GM19467 (cell line): ENCODE measurements at regions not wholly inside any gene's neighbourhood (a gene's known extent, or its start where the extent isn't known, plus 50 kb on each side); places are given as distances from the start of the nearest gene placed in this dataset.

Source experiments
- ATAC-seq: cut with Tn5 transposase; IDR thresholded peaks from one replicate; pipeline ENCODE4 v1.9.1; 2021; ENCODE audit warnings: mild to moderate bottlenecking, moderate library complexity; ENCODE audit not compliant: unreplicated experiment

GRCh38 chr22:48396785-48397530 lies 1430.7 kb downstream of the BRD1 start:
- ATAC-seq, result no peak

GRCh38 chr22:48396091-48396784 lies 1431.4 kb downstream of the BRD1 start:
- ATAC-seq, result no peak

- ATAC-seq, result no peak
Observed at GRCh38 chr22:48395201-48395600, 1432.5 kb downstream of the BRD1 start.

- no peak for ATAC-seq
Observed at GRCh38 chr22:48394787-48395186, 1432.9 kb downstream of the BRD1 start.

DNA sequence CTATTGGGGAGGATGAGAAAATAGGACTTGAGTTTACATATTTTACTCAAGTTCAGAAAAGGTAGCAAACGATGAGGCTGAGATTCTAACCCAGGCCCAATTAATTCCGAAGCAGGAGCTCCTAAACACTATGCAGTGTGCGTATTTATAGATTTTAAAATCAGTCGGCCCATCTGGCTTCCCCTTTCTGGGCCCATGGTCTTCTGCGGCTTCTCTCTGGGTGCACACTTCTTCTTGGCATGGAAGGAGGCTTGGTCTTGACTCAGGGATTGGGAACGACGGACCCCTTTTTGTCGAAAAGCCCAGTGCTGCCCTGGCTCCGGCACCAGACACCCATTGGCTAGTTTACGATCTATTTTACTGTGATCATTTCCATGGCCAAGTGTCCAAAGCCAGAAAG lies 1433.8 kb downstream of the BRD1 start:
- ATAC-seq, result no peak

DNA sequence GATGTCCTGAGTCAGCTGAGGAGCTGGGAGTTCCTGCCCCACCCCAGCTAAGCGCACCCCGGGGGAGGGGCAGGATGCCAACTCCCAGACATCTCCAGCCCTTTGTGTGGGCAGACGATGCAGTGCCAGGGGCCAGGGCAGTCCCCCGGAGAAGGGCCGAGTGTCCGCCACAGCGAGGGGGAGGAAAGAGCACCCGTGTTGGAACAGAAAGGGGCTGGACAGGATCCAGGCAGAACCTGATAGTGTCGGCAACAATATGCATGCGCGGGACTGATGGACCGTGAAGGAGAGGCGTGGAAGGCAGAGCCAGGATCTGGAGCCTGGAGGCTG lies 1434.7 kb downstream of the BRD1 start:
- no peak for ATAC-seq

GRCh38 chr22:48391820-48392219 lies 1435.9 kb downstream of the BRD1 start:
- no peak for ATAC-seq

DNA sequence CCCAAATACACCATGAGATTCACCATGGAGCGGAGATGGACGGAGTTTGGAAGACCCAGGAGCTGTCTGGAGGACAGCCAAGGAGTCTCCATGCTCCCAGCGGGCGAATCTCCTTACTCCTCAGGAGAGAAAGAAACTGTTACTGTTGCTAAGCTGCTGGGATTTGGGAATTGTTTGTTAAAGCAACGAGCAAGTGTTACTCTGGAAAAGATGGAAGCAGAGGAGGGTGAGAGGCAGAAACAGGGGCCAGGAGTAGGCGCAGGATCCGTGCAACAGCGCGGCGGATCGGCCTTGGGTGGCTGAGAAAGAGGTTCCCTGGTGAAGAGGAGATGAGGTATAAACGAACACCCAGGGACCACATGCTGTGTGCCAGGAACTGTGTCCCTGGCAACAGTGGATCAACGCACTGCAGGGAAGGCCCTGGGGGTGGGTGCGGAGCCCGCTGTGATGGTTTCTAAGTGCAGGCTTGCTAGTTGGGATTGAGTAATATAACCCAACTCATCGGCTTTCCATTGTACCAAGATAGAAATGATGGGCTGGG lies 1436.4 kb downstream of the BRD1 start:
- ATAC-seq, result no peak

GRCh38 chr22:48389916-48390315 lies 1437.8 kb downstream of the BRD1 start:
- no peak for ATAC-seq

DNA sequence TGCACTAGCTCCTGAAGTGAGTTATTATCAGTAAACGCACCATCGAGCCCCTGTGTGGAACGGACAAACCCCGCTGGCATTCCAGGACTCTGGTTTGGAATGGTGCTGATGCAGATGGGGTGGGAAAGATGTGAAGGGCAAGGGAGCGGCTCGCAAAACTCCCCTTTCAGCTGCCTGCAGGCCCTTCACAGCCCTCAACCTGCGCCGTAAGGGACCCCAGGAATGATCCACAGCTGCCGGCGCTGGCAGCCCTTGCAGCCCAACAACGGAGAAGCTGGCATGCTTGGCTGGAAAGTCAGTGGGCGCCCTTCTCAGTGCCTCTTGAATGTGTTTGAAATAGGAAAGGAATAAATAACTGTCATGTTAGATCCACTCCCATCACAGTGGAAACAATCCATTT lies 1445.5 kb downstream of the BRD1 start:
- no peak for ATAC-seq

DNA sequence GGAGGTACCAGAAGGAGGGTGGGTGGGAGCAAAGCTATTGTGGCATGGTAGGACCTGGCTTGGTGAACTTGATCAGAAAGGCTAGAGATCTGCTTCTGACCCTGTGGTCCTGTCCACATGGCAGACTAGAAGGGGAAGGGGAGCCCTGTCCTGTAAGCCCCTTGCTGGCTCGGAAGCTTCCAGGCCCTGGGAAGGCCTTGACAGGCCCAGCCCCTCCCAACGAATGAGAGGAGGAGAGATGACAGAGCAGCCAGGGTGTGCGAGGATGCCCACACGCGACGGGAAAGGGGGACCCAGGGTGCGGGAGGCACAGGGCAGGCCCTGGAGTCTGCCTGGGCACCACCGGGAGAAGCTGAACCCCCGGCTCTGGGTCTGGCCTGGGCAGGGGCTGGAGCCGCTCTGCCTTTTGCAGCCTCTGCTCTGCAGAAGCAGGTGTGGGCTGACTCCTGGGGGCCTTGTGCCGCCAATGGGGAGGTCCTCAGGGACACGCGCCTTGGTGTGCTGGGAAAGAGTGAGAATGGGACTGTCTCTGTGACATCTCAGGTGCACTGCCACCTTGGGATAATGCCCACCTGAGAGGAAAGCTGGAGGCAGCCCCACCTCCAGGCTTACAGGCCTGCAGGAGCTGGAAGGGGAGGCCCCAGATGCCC lies 1447.5 kb downstream of the BRD1 start:
- ATAC-seq, result no peak

GRCh38 chr22:48379371-48379770 lies 1448.3 kb downstream of the BRD1 start:
- no peak for ATAC-seq

GRCh38 chr22:48378673-48379072 lies 1449.0 kb downstream of the BRD1 start:
- ATAC-seq, result no peak

- no peak for ATAC-seq
Observed at GRCh38 chr22:48376936-48377712, 1450.5 kb downstream of the BRD1 start.

DNA sequence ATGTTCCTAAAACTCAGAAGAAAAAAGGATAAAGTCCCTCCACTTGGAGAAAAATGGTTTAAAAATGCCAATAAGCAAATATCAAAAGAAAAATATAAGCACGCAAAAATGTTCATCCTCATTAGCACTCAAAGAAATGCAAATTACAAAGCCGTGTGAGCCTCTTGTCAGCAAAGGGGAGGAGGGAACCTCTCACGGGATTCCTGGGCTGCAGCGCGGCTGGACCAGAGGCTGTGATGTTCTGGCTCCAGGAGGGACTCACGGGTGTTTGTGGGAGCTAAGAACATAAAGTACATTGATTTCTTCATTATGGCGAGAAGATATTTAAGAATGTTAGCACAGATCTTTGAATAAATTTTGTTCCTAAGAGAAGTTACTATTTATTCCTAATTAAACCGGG lies 1451.2 kb downstream of the BRD1 start:
- no peak for ATAC-seq

- no peak for ATAC-seq
Observed at GRCh38 chr22:48373626-48374173, 1454.0 kb downstream of the BRD1 start.

DNA sequence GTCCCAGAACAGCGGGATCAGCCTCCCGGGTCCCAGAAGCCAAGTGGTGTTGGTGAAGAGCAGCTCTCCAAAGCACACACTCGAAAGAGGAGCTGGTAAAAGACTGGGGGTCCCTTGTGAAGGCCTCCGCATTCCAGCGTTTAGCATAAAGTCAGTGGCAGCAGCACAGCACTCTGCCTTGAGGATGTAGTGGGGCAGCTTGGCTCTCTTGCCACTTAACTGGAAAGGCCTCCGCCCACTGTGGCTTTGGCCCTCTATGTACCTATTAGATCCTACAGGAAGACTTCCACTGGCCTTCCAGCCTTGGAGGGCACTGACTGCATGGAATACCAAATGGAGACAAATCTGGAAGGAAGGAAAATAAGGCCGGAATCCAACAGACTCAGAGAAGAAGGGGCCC lies 1455.3 kb downstream of the BRD1 start:
- ATAC-seq, result no peak

- no peak for ATAC-seq
Observed at GRCh38 chr22:48371391-48371790, 1456.3 kb downstream of the BRD1 start.

DNA sequence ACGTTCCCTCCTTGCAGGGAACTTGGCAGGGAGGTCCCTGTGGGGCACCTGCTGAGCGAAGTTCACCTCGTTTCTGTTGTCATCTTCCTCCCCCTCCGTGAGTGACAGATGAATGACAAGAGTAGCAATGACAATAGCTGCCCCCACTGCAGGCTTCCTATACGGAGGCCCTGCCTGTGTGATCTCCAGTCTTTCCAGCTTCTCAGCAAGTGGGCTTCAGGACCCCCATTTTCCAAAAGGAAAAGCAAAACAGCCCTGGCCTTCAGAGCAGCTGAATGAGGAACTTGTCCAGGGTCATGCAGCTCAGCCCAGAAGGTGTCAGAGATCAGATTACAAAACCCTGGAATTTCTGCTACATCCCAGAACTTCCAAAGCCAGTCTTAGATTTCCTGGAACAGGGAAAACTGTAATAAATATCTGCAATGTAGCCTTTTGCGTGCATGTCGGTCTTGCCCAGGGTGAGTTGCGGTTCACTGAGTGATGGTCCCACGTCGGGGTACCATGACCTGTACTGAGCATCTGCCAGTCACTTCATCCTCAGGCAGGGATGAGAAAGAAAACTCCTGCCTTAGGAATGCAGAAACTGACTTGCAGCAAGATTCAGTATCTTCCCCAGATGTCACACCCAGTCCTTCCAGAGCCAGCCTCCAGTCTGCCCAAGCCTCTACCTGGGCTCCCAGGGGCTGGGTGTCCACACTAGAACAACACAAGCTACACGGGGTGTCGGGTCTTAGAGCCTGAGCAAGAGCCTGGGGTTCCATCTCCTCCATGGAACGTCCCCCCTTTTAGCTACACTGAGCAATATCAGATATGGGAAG lies 1457.0 kb downstream of the BRD1 start:
- ATAC-seq, result no peak
